Esophagus squamous epithelium (tissue), 5 donors: ENCODE measurements at regions not wholly inside any gene's neighbourhood (a gene's known extent, or its start where the extent isn't known, plus 50 kb on each side); places are given as distances from the start of the nearest gene placed in this dataset.

ENCODE experiments used
- DNase-seq: peaks from one replicate; lab custom pipeline; 2025; lab: John Stamatoyannopoulos, UW
- H3K27ac ChIP-seq, 4 donors: fragments of 200-600 bp; sonication (generic); one replicate each; pipeline ENCODE4 v1.5.1; 2016 to 2019; ENCODE audit warnings: mild to moderate bottlenecking in 1 of 4
- H3K27me3 ChIP-seq, 4 donors: fragments of 200-600 bp; sonication (generic); 1 replicate in 3 of 4; 2 replicates in 1 of 4; pipeline versions ENCODE4 v1.5.1 to v1.6.0; 2017 to 2021; ENCODE audit warnings: antibody characterized with exemption in 1 of 4
- H3K36me3 ChIP-seq, 3 donors: fragments of 200-600 bp; sonication (generic); one replicate each; pipeline ENCODE4 v1.5.1; 2016 to 2019
- H3K4me1 ChIP-seq, 3 donors: fragments of 200-600 bp; sonication (generic); one replicate each; pipeline ENCODE4 v1.5.1; 2017 to 2019
- H3K4me3 ChIP-seq, 4 donors: fragments of 200-600 bp; sonication (generic); 1 replicate in 3 of 4; 2 replicates in 1 of 4; pipeline ENCODE4 v1.5.1; 2016 to 2019; ENCODE audit warnings: mild to moderate bottlenecking in 2 of 4, moderate library complexity in 1 of 4
- H3K9me3 ChIP-seq, 3 donors: fragments of 200-600 bp; sonication (generic); one replicate each; pipeline ENCODE4 v1.5.1; 2016 to 2019
- POLR2A ChIP-seq, 4 donors: fragments of 450-650 bp; IDR thresholded peaks; one replicate each; pipeline ENCODE4 v1.6.1; 2017; ENCODE audit warnings: antibody characterized with exemption in 4 of 4, mild to moderate bottlenecking in 4 of 4, moderate library complexity in 3 of 4
- WGBS, 2 donors: methylation state at CpG; one replicate each; pipeline ENCODE4 v1.1.5; 2018; 5-methylcytosine and 5-hydroxymethylcytosine counted together
- intact Hi-C: fragments of 100-400 bp; cut with DNase I; formaldehyde crosslinking; loops from one replicate; pipeline ENCODE4 v1.15.0; 2022
- TF ChIP-seq, protein P1 (sequence below), 6 experiments: fragments of 450-650 bp in 4 of 6; fragments of 200-600 bp in 2 of 6; sonication (generic) in 2 of 6; IDR thresholded peaks; one replicate each; pipeline ENCODE4 v1.5.1; 2016 to 2019; ENCODE audit warnings: antibody characterized with exemption in 6 of 6, mild to moderate bottlenecking in 4 of 6, moderate library complexity in 4 of 6
- donor health status: DM: yes; HTN: yes; CAD: no.

DNA sequence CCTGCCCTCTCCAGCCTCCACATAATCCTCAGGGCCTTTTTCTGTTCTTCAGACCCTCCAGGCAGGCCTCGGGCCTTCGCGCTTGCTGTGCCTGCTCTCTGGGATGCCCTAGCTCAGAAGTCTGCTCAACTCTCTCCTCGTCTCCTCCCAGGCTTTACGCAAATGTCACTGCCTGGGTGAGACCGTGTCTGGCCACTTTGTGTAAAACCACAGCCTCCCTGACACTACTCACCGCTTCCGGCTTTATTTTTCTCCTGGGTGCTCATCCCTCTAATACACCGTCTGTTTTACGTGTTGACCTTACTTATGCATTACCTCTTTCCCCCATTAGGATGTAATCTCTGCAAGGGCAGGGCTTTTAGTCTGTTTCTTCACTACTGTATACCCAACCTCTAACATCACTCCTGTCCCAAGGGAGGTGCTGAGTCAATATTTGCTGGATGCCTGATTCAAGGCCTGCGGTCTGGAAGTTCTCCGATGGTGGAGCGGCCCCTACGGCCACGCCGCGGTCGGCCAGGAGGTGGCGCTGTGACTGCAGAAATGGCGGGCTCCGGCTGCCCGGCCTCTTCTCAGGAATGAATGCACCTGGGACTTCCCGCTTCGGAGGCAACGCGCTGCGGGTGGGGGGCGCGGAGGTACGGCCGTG is 58.2 kb upstream of the THY1 start:
- intact Hi-C loops, result loop anchor here (5.0 to 10.0 kb wide), 2 partner anchors 181 to 624 kb away; no protein-coding TSS in a partner anchor
- H3K4me3 ChIP-seq, result peak overlapping the region in 1 of 4 donors; percentile 33
- 37 to 56% methylated on average over 13 to 22 of the region's 31 CpGs for WGBS, 2 donors

DNA sequence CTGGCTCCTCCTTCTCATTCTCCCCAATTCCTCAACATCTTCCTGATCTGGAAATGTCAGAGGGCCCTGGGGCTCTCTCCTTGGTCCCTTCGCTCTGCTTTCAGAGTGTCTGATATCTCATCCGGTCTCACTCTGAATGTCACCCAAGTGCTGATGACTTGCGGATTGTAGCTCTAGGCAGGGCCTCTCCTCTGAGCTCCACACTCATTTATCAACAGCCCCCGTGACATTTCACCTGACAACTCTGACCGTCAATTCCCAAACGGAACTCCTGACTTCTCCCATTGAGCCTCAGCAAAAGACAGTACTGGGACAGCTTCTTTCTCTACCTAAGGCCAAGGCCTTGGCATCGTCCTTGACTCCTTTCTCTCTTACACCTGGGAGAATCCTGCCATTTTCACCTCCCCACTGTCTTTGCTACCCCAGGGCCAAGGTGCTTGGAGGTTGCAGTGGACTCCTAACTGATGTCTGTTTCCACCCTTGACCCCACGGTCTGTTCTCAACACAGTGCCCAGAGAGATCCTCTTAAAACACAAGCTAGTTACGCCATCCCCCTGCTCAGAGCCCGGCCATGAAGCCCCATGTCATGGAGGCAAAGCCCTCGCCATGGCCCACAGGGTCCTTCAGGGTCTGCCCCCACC is 57.5 kb upstream of the THY1 start:
- H3K4me1 ChIP-seq, result peaks cover 3 to 15% (median 6%) of the 10 kb centered on the region in 3 donors
- H3K36me3 ChIP-seq, result no peaks in the 10 kb centered on the region
- H3K27me3 ChIP-seq, result peaks cover 0 to 10% (median 0%) of the 10 kb centered on the region in 4 donors
- TF ChIP-seq POLR2A (IDR thresholded peaks at IDR 0.05), result no peak
- TF ChIP-seq, protein P1, sequence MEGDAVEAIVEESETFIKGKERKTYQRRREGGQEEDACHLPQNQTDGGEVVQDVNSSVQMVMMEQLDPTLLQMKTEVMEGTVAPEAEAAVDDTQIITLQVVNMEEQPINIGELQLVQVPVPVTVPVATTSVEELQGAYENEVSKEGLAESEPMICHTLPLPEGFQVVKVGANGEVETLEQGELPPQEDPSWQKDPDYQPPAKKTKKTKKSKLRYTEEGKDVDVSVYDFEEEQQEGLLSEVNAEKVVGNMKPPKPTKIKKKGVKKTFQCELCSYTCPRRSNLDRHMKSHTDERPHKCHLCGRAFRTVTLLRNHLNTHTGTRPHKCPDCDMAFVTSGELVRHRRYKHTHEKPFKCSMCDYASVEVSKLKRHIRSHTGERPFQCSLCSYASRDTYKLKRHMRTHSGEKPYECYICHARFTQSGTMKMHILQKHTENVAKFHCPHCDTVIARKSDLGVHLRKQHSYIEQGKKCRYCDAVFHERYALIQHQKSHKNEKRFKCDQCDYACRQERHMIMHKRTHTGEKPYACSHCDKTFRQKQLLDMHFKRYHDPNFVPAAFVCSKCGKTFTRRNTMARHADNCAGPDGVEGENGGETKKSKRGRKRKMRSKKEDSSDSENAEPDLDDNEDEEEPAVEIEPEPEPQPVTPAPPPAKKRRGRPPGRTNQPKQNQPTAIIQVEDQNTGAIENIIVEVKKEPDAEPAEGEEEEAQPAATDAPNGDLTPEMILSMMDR (IDR thresholded peaks at IDR 0.05), result no peak
- intact Hi-C loops, result loop anchor here (5.0 to 10.0 kb wide), 2 partner anchors 182 to 624 kb away; no protein-coding TSS in a partner anchor
- no peak for DNase-seq
- 89 to 91% methylated on average over 10 to 11 of the region's 11 CpGs for WGBS, 2 donors
- H3K27ac ChIP-seq, result no peak overlapping the region
- H3K9me3 ChIP-seq, result no peaks in the 10 kb centered on the region
- no peak overlapping the region for H3K4me3 ChIP-seq

More for the DNA sequence above, 58.2 kb upstream of the THY1 start:
- Histone ChIP-seq H3K27ac (no peak overlapping the region), H3K4me1 (peaks cover 0 to 12% (median 4%) of the 10 kb centered on the region in 3 donors), H3K36me3 (no peaks in the 10 kb centered on the region), H3K27me3 (peaks cover 0 to 10% (median 0%) of the 10 kb centered on the region in 4 donors), H3K9me3 (no peaks in the 10 kb centered on the region)
- no peak for DNase-seq
- no peak for TF ChIP-seq POLR2A (IDR thresholded peaks at IDR 0.05)
- TF ChIP-seq, protein P1 (IDR thresholded peaks at IDR 0.05), result peak; percentile 85 to 99 (median 97)

DNA sequence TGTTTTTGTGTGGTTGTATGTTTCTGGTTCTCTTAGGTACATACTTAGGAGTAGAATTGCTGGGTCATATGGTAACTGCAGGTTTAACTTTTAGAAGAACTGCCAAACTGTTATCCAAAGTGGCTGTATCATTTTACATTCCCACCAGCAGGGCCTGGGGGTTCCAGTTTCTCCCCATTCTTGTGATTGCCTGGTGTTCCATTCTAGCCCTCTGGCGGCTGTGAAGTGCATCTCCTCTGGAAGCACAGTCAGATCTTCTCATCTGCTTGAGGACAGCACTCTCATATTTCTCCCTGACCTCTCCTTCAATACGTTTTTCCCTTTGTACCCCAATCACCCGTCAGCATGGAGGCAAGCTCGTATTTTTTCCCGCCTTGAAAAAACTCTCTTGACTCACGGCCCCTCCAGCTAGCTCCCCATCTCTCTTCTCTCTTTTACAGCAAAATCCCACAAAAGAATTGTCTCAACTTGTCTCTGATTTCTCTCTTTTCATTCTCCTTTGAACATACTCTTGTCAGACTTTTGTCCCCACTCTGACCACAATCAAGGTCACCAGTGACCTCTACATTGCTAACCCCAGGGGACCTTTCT is 56.8 kb upstream of the THY1 start:
- intact Hi-C loops, result loop anchor here (5.0 to 10.0 kb wide), 2 partner anchors 183 to 625 kb away; no protein-coding TSS in a partner anchor
- WGBS, 2 donors, result 64 to 77% methylated on average over 6 of the region's 6 CpGs

DNA sequence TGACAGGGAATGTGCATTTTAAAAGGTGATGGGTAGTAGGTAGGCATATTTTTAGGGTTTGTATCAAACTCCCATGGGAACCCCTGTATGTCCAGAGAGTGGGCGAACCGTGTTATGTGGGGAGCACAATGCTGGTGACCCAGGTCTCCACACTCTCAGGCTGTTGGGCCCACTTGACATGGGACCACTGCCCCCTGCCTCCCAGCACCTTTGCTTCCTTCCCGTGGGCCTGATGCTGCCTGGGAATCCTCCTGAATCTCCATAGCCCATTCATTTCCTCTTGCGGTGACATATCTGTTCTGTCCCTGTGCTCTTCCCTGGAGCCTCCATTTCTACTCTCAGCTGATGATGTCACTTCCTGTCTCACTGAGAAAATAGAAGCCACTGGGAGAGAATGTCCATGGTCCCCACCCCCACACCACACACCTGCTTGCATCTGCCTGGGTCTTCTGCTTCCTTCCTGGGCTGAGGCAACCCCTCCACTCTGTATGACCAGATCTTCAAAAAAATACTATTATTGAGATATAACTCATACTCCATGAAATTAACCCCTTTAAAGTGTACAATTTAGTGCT is 55.8 kb upstream of the THY1 start:
- WGBS, 2 donors, result 79 to 80% methylated on average over 4 of the region's 4 CpGs
- no peaks in the 10 kb centered on the region for H3K9me3 ChIP-seq
- DNase-seq, result no peak

More for the DNA sequence above, 56.8 kb upstream of the THY1 start:
- TF ChIP-seq, protein P1 (IDR thresholded peaks at IDR 0.05), result peak in 3 of 6 experiments; percentile 12 to 44 (median 13)
- TF ChIP-seq POLR2A (IDR thresholded peaks at IDR 0.05), result no peak
- DNase-seq, result no peak
- Histone ChIP-seq H3K27me3 (peaks cover 0 to 10% (median 0%) of the 10 kb centered on the region in 4 donors), H3K4me3 (no peak overlapping the region), H3K27ac (no peak overlapping the region), H3K9me3 (no peaks in the 10 kb centered on the region), H3K4me1 (peaks cover 7 to 22% (median 8%) of the 10 kb centered on the region in 3 donors), H3K36me3 (no peaks in the 10 kb centered on the region)

More for the DNA sequence above, 55.8 kb upstream of the THY1 start:
- Histone ChIP-seq H3K36me3 (no peaks in the 10 kb centered on the region), H3K4me1 (peaks cover 8 to 27% (median 8%) of the 10 kb centered on the region in 3 donors), H3K27ac (no peak overlapping the region), H3K27me3 (peaks cover 0 to 10% (median 0%) of the 10 kb centered on the region in 4 donors), H3K4me3 (no peak overlapping the region)
- intact Hi-C loops, result no loop called here
- TF ChIP-seq, protein P1 (IDR thresholded peaks at IDR 0.05), result no peak
- TF ChIP-seq POLR2A (IDR thresholded peaks at IDR 0.05), result no peak
